HepG2 (cell line): ENCODE measurements at regions not wholly inside any gene's neighbourhood (a gene's known extent, or its start where the extent isn't known, plus 50 kb on each side); places are given as distances from the start of the nearest gene placed in this dataset.
A peak's percentile ranks its signal among the peaks of the same experiment; 100 is the strongest.

ENCODE experiments used
- BRD4 ChIP-seq: sonication (generic); formaldehyde crosslinking; IDR thresholded peaks from 2 replicates; pipeline ENCODE4 v1.4.0; 2020; ENCODE audit warnings: missing genetic modification reagents
- FOXA1 ChIP-seq, 2 experiments: fragments of 450-650 bp in 1 of 2; sonication (generic) in 1 of 2; formaldehyde crosslinking in 1 of 2; IDR thresholded peaks; 2 replicates each; pipeline versions ENCODE4 v1.4.0 to v1.6.1; 2016 to 2020; ENCODE audit warnings: missing genetic modification reagents in 1 of 2
- HOXA9 ChIP-seq: sonication (generic); formaldehyde crosslinking; IDR thresholded peaks from 2 replicates; pipeline ENCODE4 v1.8.1; 2022; ENCODE audit warnings: missing genetic modification reagents, mild to moderate bottlenecking, moderate library complexity, borderline replicate concordance
- IRF2 ChIP-seq: IDR thresholded peaks from 2 replicates; pipeline ENCODE4 v1.6.1; 2018; ENCODE audit warnings: missing genetic modification reagents, missing compliant biosample characterization
- MBNL3 ChIP-seq: fragments of 250-450 bp; sonication (Bioruptor Pico); conservative IDR thresholded peaks from 2 replicates; pipeline ENCODE4 v1.8.0; 2022; ENCODE audit warnings: mild to moderate bottlenecking, inconsistent platforms
- NFATC3 ChIP-seq: sonication (generic); formaldehyde crosslinking; IDR thresholded peaks from 2 replicates; pipeline ENCODE4 v1.5.1; 2020; ENCODE audit warnings: mild to moderate bottlenecking, missing genetic modification reagents
- RXRA ChIP-seq: sonication (generic); formaldehyde crosslinking; IDR thresholded peaks from 2 replicates; pipeline ENCODE4 v1.5.1; 2020; ENCODE audit warnings: missing genetic modification reagents
- YY1 ChIP-seq: IDR thresholded peaks from 2 replicates; pipeline ENCODE4 v1.6.1; 2011; ENCODE audit warnings: low read length, low read depth, moderate library complexity, mild to moderate bottlenecking; ENCODE audit not compliant: insufficient read depth, insufficient replicate concordance
- ZC3H4 ChIP-seq: sonication (generic); formaldehyde crosslinking; IDR thresholded peaks from 2 replicates; pipeline ENCODE4 v1.4.0; 2020; ENCODE audit warnings: missing genetic modification reagents, borderline replicate concordance
- ZNF224 ChIP-seq: sonication (generic); formaldehyde crosslinking; IDR thresholded peaks from 2 replicates; pipeline ENCODE4 v1.5.0; 2020; ENCODE audit warnings: mild to moderate bottlenecking, missing genetic modification reagents
- ZNF678 ChIP-seq: sonication (generic); formaldehyde crosslinking; IDR thresholded peaks from 2 replicates; pipeline ENCODE4 v1.4.0; 2020; ENCODE audit warnings: mild to moderate bottlenecking, missing genetic modification reagents
- ZNF782 ChIP-seq: sonication (generic); formaldehyde crosslinking; IDR thresholded peaks from 2 replicates; pipeline ENCODE4 v1.4.0; 2020; ENCODE audit warnings: missing genetic modification reagents, mild to moderate bottlenecking, borderline replicate concordance
- ZNF891 ChIP-seq: sonication (generic); formaldehyde crosslinking; IDR thresholded peaks from 2 replicates; pipeline ENCODE4 v1.5.0; 2020; ENCODE audit warnings: mild to moderate bottlenecking, missing genetic modification reagents
- TF ChIP-seq, protein P1 (sequence below): sonication (generic); formaldehyde crosslinking; IDR thresholded peaks from 2 replicates; pipeline ENCODE4 v1.5.0; 2020; ENCODE audit warnings: mild to moderate bottlenecking, low read depth, missing genetic modification reagents, borderline replicate concordance
- TF ChIP-seq, protein P2 (sequence below): sonication (generic); formaldehyde crosslinking; IDR thresholded peaks from 2 replicates; pipeline ENCODE4 v1.4.0; 2020; ENCODE audit warnings: missing genetic modification reagents
- TF ChIP-seq, protein P3 (sequence below): sonication (generic); formaldehyde crosslinking; IDR thresholded peaks from 2 replicates; pipeline ENCODE4 v1.5.0; 2020; ENCODE audit warnings: missing genetic modification reagents
- TF ChIP-seq, protein P4 (sequence below): sonication (generic); formaldehyde crosslinking; IDR thresholded peaks from 2 replicates; pipeline ENCODE4 v1.4.0; 2020; ENCODE audit warnings: missing genetic modification reagents
- TF ChIP-seq, protein P5 (sequence below): IDR thresholded peaks from 2 replicates; pipeline ENCODE4 v1.6.1; 2016; ENCODE audit warnings: low read depth, control low read depth
- TF ChIP-seq, protein P6 (sequence below): IDR thresholded peaks from 2 replicates; pipeline ENCODE4 v1.6.1; 2016; ENCODE audit warnings: control low read depth
- TF ChIP-seq, protein P7 (sequence below): sonication (generic); formaldehyde crosslinking; conservative IDR thresholded peaks from 2 replicates; pipeline ENCODE4 v1.4.0; 2020; ENCODE audit warnings: missing genetic modification reagents

DNA sequence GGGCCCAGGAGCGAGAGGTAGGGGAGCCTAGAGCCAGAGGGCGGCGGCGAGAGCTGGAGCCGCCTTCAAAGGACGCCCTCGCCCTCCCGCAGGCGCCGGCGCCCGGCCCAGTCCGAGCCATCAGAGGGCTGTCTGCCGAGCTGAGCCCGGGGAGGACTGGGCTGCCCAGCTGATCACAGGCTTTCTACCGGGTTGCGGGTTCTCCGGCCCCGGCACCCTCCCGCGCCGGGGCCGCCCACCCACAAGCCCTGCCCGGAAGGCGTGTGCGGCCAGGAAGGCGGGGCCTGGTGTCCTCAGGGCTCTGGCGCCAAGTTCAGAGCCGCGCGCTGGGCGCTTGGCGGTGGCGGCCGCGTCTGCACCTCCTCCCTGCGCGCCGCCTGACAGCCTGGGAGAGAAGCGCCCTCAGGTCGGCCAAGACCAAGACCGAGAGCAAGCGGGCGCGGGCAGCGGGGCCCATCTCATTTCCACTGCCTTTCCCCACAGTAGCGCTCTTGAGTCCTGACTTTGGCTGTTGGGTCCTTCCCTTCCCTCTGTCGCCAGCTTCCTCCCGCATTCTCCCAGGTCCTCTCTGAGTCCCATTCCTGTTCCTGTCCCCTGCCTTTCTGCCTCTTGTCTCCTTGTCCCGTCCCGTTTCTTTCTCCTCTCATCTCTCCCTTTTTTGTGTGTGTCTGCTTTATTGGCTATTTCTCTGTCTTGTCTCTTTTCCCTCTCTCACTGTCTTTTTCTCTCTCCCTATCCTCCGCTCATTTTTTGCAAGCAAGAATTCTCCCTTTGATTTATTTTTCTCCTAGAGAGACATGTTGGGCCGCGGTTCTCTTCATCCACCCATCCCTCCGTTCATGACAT, 60.6 kb upstream of the MSMB start (continued):
- TF ChIP-seq FOXA1 (IDR thresholded peaks at IDR 0.05), result no peak
- no peak for TF ChIP-seq FOXA1 (CRISPR knock-in tag; IDR thresholded peaks at IDR 0.05)
- TF ChIP-seq RXRA (CRISPR knock-in tag), result peak; percentile 78
- TF ChIP-seq ZC3H4, result no peak
- TF ChIP-seq MBNL3 (CRISPR knock-in tag), result no peak
- TF ChIP-seq HOXA9 (CRISPR knock-in tag), result no peak
- TF ChIP-seq, protein P1, sequence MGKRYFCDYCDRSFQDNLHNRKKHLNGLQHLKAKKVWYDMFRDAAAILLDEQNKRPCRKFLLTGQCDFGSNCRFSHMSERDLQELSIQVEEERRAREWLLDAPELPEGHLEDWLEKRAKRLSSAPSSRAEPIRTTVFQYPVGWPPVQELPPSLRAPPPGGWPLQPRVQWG, result no peak
- TF ChIP-seq, protein P2, sequence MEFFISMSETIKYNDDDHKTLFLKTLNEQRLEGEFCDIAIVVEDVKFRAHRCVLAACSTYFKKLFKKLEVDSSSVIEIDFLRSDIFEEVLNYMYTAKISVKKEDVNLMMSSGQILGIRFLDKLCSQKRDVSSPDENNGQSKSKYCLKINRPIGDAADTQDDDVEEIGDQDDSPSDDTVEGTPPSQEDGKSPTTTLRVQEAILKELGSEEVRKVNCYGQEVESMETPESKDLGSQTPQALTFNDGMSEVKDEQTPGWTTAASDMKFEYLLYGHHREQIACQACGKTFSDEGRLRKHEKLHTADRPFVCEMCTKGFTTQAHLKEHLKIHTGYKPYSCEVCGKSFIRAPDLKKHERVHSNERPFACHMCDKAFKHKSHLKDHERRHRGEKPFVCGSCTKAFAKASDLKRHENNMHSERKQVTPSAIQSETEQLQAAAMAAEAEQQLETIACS (CRISPR knock-in tag), result no peak
- TF ChIP-seq ZNF678 (CRISPR knock-in tag), result 0 out of 2 replicates have a peak, but pooled peaks have one; percentile 37
- 0 out of 2 replicates have a peak, but pooled peaks have one; percentile 36 for TF ChIP-seq ZNF224 (CRISPR knock-in tag)
- TF ChIP-seq, protein P3, sequence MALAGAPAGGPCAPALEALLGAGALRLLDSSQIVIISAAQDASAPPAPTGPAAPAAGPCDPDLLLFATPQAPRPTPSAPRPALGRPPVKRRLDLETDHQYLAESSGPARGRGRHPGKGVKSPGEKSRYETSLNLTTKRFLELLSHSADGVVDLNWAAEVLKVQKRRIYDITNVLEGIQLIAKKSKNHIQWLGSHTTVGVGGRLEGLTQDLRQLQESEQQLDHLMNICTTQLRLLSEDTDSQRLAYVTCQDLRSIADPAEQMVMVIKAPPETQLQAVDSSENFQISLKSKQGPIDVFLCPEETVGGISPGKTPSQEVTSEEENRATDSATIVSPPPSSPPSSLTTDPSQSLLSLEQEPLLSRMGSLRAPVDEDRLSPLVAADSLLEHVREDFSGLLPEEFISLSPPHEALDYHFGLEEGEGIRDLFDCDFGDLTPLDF (CRISPR knock-in tag), result peak; percentile 80
- 0 out of 2 replicates have a peak, but pooled peaks have one; percentile 52 for TF ChIP-seq NFATC3
- 0 out of 2 replicates have a peak, but pooled peaks have one; percentile 31 for TF ChIP-seq ZNF782
- TF ChIP-seq YY1, result peak; percentile 34
- 0 out of 2 replicates have a peak, but pooled peaks have one; percentile 19 for TF ChIP-seq BRD4 (CRISPR knock-in tag)
- TF ChIP-seq, protein P4, sequence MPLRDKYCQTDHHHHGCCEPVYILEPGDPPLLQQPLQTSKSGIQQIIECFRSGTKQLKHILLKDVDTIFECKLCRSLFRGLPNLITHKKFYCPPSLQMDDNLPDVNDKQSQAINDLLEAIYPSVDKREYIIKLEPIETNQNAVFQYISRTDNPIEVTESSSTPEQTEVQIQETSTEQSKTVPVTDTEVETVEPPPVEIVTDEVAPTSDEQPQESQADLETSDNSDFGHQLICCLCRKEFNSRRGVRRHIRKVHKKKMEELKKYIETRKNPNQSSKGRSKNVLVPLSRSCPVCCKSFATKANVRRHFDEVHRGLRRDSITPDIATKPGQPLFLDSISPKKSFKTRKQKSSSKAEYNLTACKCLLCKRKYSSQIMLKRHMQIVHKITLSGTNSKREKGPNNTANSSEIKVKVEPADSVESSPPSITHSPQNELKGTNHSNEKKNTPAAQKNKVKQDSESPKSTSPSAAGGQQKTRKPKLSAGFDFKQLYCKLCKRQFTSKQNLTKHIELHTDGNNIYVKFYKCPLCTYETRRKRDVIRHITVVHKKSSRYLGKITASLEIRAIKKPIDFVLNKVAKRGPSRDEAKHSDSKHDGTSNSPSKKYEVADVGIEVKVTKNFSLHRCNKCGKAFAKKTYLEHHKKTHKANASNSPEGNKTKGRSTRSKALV, result peak; percentile 99
- peak; percentile 71 for TF ChIP-seq ZNF891 (CRISPR knock-in tag)
- TF ChIP-seq, protein P5, sequence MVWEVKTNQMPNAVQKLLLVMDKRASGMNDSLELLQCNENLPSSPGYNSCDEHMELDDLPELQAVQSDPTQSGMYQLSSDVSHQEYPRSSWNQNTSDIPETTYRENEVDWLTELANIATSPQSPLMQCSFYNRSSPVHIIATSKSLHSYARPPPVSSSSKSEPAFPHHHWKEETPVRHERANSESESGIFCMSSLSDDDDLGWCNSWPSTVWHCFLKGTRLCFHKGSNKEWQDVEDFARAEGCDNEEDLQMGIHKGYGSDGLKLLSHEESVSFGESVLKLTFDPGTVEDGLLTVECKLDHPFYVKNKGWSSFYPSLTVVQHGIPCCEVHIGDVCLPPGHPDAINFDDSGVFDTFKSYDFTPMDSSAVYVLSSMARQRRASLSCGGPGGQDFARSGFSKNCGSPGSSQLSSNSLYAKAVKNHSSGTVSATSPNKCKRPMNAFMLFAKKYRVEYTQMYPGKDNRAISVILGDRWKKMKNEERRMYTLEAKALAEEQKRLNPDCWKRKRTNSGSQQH, result peak; percentile 34; the same call in 1 of the 2 replicates
- TF ChIP-seq, protein P6, sequence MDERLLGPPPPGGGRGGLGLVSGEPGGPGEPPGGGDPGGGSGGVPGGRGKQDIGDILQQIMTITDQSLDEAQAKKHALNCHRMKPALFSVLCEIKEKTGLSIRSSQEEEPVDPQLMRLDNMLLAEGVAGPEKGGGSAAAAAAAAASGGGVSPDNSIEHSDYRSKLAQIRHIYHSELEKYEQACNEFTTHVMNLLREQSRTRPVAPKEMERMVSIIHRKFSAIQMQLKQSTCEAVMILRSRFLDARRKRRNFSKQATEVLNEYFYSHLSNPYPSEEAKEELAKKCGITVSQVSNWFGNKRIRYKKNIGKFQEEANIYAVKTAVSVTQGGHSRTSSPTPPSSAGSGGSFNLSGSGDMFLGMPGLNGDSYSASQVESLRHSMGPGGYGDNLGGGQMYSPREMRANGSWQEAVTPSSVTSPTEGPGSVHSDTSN (CRISPR knock-in tag), result no peak
- no peak; the same call in 1 of the 2 replicates for TF ChIP-seq IRF2 (CRISPR knock-in tag)
- TF ChIP-seq, protein P7, sequence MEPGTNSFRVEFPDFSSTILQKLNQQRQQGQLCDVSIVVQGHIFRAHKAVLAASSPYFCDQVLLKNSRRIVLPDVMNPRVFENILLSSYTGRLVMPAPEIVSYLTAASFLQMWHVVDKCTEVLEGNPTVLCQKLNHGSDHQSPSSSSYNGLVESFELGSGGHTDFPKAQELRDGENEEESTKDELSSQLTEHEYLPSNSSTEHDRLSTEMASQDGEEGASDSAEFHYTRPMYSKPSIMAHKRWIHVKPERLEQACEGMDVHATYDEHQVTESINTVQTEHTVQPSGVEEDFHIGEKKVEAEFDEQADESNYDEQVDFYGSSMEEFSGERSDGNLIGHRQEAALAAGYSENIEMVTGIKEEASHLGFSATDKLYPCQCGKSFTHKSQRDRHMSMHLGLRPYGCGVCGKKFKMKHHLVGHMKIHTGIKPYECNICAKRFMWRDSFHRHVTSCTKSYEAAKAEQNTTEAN, result no peak
